Suppressor macrophage treated with lipopolysaccharide for 4 hours (primary cell): ENCODE measurements at regions not wholly inside any gene's neighbourhood (a gene's known extent, or its start where the extent isn't known, plus 50 kb on each side); places are given as distances from the start of the nearest gene placed in this dataset.
"Not testable (repeated sequence)": the region's sequence is repeated elsewhere in the genome, so short reads cannot be mapped to it uniquely, and the experiment has no call there.

Experiments used
- DNase-seq: peaks from one replicate; pipeline ENCODE4 v3.0.0-alpha.2; 2020

DNA sequence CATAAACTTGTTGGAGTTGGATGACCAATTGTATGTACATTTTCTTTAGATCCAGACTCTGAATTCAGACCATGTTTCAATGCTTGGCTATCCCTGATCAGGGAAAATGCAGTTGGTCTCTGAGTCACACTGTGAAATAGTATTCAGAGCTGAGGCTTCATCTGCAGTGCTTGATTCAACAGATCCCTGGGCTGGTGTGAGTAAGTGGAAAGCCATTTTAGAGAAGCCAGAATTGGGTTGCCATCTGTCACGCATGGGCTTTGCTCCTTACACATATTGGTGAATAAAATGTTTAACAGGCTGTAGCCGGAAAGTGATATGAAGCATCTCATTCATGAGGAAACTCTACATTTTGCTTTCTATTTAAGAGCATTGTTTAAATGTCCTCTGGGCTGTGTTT is 50.0 kb upstream of the ACYP2 start:
- DNase-seq = no peak

DNA sequence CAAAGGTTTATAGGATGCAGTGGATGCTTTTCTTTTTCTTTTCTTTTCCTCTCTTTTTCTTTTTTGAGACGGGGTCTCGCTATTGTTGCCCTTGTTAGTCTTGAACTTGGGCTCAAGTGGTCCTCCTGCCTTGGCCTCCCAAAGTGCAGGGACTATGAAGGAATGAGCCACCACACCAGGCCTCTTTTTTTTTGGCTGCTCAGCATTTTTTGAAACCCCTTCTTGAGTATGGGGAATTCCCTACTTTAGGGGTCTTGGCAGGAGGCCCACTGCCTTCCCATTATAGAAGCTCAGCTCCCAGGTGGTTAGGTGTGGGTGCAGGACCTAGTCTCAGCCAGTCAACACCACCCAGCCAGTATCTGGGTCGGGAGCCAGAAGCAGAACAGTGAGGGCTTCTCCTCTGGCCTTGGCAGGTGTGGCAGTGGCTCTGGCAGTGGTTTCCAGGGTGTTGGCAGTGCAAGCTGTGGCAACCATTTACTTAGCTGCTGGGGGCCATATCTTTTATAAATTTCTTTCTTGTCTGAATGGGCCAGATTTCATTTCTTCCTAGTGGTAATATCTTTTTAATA is 51.4 kb upstream of the ACYP2 start:
- no peak for DNase-seq

DNA sequence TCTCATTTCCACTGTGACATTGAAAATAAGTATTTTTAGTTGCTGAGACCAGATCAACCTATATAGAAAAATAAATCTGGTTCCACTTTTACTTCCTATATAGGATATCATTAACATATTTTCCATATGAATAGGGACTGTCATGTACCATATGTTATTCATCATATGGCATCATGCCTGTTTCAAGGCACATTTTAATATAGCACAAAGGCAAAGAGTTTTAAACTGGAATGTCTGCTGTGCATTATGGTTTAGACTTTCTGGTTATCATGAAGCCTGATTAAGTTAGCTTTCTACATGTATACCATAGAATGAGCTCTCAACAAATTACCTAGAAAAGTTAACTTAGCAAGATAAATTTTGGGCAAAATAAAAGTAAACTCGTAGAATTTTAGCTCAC is 53.0 kb upstream of the ACYP2 start:
- DNase-seq = no peak

DNA sequence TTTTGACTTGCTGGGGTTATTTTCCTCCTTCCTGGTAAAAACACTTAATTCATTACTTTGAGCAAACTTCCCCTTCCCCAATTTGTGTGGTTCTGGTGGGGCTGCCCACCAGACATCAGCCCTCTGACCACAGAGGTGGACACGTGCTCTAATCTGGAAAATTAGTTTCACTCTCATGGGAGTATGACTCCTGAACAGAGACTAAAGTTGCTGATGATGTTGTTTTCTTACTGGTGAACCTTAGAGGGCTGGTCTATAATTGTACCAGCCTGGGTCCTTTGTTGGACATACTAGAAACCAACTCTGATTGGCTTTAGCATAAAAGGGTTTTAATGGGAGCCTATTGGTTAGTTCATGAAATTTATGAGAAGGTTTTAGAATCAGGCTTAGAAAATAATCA is 54.1 kb upstream of the ACYP2 start:
- no peak for DNase-seq

DNA sequence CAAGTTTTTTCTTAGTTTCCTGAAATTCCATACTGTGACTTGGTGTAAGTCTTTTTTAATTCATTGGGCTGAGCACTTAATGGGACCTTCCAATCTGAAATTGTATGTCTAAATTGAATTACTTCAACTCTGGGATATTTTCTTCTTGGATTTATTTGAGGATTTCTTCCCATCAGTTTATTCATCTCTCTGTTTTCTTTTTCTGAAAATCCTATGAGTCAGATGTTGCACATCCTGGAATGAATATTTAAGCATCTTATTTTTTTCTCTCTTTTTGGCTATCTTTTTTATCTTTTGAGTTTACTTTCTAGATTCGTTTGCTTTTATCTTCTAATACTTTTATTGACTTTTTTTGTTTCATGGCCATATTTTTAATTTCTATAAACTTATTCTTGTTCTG is 55.4 kb upstream of the ACYP2 start:
- no peak for DNase-seq

DNA sequence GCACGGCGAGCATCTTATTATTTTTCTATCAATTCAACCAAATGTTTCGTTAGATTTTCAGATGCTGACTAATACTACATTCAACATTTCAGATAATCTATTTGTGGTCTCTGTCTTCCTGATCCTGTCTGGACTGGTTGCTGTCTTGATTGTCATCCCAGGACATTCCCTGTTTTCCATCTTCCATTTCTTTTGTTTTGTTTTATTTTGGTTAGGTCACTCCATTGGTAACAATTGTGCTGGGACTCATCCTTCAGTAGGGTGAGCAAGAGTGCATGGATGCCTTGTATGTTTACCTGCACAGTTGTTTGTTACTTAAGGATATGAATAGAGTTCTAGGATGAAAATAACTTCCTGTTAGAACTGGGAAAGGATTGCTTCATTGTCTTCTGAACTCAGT is 55.9 kb upstream of the ACYP2 start:
- DNase-seq = no peak

DNA sequence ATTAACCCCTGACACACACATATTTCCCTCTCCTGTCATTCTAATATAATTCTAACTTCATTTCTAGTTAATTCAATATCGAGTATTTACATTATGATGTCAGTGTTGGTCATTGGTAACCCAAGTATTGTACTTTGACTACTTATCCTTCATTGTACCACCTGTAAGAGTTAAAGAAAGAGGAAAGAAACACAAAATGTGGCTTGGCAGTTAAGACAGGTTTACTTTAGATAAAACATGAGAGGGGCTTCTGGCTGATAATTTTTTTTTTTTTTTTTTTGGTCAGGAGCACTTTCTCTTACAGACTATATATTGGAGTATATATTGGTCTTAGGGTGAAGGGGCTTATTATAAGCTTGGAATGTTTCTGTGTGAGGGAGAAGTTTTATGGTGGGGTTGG is 57.0 kb upstream of the ACYP2 start:
- DNase-seq = no peak

DNA sequence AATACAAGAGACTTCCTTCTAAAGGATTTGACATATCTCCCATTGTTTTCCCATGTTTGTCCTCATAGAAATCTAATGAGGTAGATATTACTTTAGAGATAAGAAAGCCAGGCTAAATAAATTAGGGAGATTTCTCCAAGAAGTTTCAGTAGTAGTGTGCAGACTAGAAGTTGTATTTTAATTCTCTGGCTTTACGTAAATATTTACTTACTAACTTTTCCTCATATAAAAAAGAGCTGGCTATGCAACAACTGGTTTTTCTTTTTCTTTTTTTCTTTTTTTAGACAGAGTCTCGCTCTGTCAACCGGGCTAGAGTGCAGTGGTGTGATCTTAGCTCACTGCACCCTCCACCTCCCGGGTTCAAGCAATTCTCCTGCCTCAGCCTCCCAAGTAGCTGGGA is 60.6 kb upstream of the ACYP2 start:
- DNase-seq = no peak

DNA sequence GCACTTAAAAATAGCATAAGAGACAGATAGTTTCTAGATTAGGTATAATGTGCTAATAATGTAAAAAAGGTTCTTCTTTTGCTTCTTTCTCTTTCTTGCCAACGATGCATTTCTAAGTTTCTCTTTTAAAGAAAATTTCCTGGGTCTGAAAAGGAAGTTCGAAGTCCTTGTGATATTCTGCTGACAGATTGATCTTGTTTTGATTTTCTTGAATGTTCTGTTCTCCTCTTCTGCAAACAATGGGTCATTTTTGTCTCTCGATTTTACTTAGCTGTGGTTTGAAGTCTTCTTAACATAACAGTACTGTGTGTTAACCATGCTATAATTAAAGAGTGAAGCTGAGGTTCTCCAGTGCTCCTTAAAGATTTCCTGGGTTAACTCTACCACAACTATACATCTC is 61.1 kb upstream of the ACYP2 start:
- DNase-seq = no peak

DNA sequence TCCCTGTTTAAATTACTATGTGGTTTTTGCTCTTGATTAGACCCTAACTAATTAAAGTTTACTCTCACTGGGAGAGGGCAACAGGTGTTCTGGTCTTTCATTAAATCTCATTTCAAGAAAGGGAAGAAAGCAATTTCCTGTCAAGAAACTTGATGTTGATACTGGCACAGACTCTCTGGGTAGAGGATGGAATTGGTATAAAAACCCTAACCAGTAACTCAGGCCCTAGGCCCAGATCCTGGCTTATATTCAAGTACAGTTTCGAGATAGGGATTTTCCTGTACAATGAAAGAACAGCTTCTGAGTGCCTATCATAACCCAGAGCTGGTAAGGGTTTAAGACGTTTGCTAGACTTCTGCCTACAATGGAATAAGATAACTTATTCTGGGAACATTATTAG is 61.6 kb upstream of the ACYP2 start:
- no peak for DNase-seq

DNA sequence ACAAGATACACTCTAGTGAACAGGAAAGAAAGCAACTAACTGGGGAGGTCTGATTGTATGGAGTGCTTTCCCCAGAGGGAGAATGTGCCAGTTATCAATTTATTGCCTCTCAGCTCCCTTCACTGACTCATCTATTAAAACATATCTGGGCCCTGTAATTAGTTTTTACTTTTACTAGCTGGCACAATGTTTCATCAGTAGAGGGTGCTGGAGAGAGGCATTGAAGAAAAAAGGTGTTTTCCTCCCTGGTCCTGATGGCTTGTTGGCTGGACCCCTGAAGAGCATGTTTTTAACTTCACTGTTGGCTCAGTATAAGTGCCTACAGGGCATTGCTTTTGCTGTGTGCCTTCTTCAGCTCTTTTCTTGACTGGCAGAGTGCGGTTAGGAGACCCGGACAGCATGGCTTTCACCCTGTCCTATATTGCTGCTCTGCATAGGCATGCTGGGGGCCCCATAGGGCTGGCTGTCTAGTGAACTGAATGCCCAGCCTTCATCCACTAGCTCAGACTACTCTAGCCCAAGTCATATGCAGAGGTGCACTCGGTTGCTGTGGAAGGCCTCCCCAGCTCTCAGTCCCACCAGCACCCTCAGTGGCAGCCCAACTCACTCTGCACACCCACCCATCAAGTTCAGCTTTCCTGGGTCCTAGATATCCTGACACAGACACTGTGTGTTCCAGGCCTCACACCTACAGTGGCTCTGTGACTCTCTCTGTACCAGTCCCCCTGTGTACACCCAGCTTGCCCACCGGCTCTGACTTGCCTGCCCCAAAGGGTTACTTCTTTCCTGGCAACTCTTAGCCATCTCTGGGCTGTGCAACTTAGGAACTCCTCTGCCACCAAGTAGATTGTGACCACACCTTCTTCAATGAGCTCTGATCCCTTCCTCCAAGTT is 62.3 kb upstream of the ACYP2 start:
- DNase-seq = no peak

DNA sequence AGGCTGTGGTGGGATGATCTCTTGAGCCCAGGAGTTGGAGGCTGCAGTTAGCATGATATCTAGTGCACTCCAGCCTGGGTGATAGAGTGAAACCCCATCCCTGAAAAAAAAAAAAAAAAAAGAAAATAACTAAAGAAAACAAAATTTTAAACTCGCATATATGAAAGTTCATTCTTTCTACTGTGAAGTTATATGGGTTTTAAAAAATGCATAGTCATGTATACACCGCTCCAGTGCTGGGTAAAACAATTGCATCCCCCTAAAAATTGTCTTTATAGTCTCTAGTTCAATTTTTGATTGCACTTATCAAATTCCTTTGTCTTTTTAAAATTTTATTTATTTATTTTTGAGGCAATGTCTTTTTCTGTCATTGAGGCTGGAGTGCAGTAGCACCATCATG is 65.0 kb upstream of the ACYP2 start:
- no peak for DNase-seq

DNA sequence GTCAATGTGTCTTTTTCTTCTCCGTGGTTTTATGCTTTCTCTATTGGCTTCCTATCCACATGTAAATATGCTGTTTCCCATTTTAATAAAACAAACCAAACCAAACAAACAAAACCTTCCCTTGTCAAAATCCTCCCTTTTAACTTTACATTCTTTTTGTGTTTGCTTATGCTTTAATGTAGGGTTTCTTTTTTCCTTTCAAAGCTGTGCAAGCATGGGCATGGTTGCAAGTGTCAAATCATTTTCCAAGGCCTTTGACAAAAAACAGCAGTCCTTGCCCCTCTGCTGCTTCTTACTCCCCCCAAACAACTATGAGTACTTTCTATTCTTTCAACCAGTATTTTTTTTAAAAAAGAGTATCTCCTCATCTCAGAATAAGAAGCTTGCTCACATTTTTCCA is 66.0 kb upstream of the ACYP2 start:
- no peak for DNase-seq

DNA sequence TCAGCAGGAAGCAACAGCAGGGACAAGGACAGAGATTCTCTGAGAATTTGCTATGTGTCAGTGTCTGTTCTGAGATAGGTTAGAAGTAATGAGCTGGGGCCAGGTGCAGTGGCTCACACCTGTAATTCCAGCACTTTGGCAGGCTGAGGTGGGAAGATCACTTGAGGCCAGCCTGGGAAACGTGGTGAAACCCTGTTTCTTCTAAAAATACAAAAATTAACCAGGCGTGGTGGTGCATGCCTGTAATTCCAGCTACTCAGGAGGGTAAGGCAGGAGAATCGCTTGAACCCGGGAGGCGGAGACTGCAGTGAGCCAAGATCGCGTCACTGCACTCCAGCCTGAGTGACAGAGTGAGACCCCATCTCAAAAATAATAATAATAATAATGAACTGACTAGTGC is 66.5 kb upstream of the ACYP2 start:
- DNase-seq = not testable (repeated sequence)

DNA sequence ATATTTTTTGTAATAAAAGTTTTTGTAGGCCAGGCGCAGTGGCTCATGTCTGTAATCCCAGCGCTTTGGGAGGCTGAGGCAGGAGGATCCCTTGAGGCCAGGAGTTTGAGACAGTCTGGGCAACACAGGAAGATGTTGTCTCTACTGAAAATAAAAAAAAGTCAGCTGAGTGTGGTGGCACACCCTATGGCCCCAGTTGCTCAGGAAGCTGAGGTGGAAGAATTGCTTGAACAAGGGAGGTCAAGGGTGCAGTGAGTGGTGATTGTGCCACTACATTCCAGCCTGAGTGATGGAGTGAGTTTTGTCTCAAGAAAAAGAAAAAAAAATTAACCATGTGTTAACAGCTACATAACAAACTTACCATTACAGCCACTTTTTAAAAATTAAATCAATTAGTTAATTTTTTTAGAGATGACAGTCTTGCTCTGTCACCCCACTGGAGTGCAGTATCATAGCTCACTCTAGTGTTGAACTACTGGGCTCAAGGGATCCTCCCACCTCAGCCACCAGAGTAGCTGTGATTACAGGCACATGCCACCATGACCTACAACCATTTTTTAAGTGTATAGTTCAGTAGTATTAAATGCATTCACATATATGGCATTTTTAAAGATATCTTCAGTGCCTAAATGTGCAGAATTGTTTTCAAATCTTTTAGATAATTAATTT is 67.2 kb upstream of the ACYP2 start:
- DNase-seq = no peak

DNA sequence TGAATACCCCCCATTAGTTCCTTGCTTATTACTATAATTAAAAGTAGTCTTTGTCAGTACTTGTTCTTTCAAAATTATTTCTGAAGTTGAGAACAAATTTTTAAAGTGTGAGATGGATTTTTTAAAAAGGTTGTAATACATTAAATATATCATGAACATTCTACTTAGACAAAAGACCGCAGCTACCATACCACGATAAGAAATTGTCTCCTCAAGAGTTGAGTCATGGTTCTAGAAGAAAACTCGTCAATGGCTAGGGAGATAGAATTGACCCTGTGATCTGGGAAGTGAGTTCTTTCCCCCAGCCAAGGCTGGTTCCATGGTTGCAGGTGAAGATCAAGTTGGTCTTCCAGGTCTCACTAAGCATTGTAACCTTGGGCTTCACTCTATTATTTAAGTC is 67.8 kb upstream of the ACYP2 start:
- no peak for DNase-seq

DNA sequence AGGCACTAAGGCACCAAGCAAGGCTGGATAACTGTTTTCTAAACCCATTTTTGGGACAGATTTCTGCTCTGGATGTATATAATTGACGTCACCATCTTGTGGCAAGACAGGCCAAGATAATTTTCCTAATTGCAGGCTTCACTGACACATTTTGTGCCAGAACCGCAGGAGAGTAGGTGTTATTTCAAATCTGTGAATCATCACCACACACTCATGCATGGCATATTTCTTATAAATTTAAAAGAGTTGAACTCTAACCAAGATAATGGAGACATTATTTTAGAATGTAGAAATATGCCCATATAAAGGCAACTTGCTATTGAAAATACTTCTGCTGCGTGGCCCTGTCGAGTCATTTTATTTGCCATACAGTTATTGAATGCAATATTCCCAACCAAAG is 68.3 kb upstream of the ACYP2 start:
- DNase-seq = no peak

DNA sequence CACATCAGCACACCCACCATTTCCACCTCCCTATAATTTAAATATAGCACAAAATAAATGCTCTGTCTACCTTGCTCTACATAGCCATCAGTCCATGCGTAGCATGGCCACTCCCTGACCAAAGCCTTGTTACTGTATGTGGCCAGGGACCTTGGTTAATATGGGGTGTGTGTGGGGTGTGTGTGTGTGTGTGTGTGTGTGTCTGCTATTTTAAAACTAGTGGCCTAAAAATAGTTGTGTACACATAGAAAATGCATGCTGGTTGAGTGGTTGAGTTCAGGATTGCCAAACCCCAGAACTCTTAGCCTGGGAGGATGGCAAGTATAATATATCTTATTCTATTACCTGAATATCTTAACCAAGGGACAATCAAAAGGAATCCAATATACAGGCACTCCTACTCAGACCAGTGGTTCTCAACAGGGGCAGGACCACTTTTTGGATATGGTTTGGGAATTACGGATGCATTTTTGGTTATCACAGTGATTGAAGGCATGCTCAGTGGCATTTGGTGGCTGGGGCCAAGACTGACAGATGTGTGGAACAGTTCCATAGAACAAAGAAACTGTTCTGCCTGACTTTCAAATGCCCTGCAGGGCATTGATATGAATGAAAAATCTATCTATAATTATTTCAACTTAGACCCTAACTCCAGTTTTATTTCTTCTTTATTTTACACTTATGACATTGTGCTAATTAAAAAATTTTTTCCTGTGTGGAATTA is 72.3 kb upstream of the PSME4 start:
- no peak for DNase-seq

DNA sequence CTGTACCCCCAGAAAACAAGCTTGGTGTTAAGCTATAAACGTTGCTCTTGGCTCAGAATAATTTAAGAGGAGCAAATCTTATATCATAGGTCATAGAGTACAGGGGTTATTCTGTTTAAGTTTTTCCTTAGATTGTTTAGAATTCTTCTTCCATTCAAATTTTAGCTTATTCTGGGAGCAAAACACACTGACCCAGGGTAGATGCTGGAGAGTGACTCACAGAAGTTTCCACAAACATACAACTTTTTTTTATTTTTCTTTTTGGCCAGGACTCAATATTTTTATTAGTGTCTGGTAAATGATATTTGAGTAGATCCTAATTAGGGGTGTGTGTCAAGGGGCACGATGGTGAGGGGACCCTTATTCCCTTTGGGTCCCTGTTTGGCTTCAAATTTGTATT is 71.5 kb upstream of the PSME4 start:
- DNase-seq = no peak

DNA sequence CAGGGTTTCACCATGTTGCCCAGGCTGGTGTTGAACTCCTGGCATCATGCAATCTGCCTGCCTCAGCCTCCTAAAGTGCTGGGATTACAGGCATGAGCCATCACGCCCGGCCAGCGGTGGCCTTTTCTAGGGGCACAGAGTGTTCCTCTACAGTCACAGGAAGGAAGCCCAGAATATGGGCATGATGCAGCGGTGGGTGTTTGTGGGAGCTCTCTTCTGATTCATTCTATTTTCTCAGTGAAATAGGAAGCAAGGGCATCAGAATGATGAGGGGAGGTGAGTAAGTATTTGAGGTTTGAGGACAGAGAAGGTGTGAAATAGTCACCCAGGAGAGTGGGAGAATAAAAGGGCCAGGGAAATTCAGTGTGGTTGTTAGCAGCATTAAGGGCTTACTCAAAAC is 70.3 kb upstream of the PSME4 start:
- no peak for DNase-seq

DNA sequence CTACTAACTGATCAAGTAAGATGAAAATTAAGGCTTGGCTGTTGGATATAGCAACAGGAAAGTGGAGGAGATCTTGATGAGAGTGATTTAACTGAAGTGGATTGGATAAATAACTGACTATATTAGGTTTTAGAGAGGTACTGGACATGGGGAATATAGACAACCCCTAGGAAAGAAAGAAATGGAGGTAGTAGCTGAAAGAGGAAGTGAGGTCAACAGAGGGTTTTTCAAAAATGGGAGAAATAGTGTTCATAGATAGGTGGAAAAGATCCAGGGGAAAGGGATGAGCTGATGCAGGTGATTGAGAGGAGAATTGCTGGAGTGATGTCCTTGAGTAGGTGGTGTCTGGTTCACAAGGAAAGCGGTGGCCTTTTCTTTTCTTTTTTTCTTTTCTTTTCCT is 69.9 kb upstream of the PSME4 start:
- DNase-seq = no peak

DNA sequence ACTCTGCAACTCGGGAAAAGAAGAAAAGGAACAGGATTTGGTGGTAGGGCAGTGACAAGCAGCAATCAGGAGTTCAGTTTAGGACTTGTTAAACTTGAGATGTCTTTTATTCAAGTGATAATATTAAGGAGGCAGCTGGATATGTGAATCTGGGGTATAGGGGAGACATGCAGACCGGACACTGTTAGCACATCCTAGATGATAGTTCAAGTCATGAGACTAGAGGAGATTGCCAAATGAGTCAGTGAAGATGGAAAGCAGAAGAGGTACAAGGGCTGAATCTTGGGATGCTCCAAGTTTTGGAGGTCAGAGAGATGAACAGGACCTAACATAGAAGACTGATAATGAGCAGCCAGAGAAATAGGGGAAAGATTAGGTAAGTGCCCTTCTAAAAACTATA is 69.5 kb upstream of the PSME4 start:
- no peak for DNase-seq

DNA sequence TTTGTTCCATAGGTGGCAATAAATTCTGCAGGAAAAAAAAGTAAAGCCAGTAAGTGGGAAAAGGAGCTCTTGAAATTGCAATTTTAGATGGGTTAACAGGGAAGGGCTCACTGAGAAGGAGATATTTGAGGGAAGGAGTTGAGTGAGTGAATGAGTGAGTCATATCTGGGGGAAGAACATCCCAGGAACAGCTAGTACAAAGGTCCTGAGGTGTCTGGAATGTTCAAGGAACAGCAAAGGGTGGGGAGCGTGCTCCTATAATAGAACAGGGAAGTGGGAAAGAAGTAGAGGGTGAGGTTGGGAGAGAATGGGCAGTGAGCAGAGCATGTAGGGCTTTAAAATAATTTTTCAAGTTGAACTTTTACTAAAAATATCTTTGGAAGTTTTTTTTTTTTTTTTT is 68.0 kb upstream of the PSME4 start:
- no peak for DNase-seq

DNA sequence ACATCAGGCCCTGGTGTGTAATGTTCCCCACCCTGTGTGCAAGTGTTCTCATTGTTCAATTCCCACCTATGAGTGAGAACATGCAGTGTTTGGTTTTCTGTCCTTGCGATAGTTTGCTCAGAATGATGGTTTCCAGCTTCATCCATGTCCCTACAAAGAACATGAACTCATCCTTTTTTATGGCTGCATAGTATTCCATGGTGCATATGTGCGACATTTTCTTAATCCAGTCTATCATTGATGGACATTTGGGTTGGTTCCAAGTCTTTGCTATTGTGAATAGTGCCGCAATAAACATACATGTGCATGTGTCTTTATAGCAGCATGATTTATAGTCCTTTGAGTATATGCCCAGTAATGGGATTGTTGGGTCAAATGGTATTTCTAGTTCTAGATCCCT is 60.5 kb upstream of the PSME4 start:
- not testable (repeated sequence) for DNase-seq
